H4 (cell line): ENCODE measurements at regions not wholly inside any gene's neighbourhood (a gene's known extent, or its start where the extent isn't known, plus 50 kb on each side); places are given as distances from the start of the nearest gene placed in this dataset.
"Not testable (repeated sequence)": the region's sequence is repeated elsewhere in the genome, so short reads cannot be mapped to it uniquely, and the experiment has no call there.

ENCODE experiments used
- DNase-seq: peaks from one replicate; pipeline ENCODE4 v3.0.0-alpha.2; 2015; ENCODE audit warnings: low spot score

DNA sequence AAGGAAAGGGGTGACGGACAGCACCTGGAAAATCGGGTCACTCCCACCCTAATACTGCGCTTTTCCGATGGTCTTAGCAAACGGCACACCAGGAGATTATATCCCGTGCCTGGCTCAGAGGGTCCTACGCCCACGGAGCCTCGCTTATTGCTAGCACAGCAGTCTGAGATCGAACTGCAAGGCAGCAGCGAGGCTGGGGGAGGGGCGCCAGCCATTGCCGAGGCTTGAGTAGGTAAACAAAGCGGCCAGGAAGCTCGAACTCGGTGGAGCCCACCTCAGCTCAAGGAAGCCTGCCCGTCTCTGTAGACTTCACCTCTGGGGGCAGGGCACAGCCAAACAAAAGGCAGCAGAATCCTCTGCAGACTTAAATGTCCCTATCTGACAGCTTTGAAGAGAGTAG lies 91.5 kb upstream of the MBIP start:
- DNase-seq = not testable (repeated sequence)

DNA sequence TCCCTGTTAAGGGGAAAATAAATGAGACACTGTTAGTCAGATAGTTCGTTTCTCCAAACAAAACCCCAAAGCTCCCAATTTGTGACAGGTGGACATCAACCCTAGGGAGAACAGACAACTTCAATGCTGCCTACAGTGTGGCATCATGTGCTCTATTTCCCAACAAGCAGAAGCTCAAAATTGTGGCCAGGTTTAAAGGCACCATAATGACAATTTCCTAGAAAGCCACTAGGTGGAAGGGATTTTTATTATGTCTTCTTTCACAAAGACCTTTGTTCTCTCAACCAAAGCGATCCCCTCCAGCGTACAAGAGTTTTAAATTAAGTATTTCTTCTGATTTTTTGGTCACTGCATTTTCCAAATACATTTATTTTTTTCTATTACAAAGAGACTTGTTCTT lies 88.0 kb upstream of the MBIP start:
- DNase-seq = no peak

DNA sequence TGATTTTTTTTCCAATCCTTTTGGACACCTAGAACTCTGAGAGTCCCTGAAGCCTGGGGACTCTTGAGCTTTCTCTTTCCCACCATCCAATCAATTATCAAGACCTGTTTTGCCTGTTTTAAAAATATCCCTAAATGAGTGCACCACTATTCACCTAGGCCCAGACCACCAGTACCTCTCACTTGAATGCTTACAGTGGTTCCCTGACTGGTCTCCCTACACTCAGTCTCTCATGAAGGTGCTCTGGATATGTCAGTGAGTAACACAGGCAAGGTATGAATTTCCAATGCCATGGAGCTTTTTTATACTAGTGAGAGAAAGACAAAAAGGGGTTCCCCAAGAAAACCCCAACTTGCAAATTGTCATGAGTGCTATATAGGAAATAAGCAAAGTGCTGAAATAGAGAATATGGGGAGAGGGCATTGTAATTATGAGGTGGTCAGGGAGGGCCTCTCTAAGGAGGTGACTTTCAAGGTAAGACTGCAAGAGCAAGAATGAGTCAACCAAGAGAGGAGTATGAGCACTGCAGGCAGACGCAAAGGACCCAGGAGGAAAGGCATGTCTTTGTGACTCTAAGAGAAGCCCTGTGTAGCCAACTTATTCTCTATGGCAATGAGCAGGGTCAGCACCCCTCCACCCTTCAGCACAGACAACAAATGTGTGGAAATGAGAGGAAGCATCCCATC lies 85.3 kb upstream of the MBIP start:
- no peak for DNase-seq

DNA sequence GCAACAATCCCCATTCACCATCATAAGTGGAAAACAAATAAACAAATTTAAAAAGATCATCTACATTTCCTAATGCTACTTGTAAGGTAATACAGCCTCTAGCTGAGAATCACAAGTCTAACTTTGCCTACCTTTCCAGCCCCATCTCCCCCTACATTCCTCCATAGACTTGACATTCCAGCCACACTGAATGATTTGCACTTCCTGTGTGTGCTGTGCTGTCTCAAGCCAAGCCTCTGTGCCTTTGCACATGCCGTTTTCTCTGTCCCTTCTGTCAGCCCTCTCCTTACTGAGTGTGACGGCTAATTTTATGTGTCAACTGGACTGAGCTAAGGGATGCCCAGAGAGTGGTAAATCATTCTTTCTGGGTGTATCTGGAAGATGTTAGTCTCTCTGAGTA lies 82.4 kb upstream of the MBIP start:
- DNase-seq = no peak

DNA sequence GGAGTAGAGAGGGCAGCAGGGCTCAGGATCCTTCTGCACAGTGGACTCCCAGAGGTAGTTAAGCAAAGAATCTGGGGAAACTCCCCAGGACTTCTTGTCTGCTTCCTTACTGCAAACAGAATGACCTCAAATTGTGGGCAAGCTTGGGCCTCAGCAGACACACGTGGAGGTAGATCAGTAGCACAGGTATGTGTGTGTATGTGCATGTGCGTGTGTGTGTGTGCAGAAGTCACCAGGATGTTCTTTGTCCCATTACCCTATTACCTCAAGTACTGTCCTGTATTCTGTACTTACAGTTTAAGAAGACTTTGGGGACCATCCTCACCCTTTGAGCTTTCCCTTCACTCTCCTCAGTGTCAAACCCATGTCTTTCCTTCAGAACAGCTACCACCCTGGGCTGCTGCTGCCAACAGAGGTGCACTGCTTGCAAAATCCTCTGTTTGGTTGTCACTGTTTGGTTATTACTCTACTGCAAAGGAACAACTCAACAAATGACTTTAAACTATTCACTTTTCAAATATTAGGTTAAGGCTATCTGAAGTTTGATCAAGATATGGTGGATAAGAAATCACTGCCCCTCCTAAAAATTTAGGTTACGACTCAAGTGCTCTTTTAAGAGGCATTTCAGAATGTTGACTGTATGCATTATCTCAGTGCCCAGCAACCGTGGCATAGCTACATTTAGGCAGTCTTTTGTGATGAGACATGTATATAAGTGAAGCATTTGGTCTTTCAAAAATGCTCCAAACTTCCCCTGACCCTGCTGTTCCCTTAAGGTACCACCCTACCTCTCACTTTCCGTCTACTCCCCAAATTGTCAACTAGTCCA lies 78.2 kb upstream of the MBIP start:
- DNase-seq = no peak

DNA sequence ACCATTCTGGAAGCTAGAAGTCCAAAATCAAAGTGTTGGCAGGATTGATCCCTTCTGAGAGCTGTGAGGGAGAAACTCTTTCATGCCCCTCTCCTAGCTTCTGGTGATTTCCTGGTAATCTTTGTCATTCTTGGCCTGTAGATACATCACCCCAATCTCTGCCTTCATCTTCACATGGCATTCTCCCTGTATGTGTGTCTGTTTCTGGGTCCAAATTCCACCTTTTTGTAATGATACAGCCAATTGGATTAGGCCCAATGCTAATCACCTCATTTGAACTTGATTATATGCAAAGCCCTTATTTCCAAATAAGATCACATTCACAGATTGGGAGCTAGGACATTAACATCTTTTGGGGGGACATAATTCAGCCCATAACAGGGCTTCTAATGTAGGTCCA lies 76.9 kb upstream of the MBIP start:
- DNase-seq = no peak

DNA sequence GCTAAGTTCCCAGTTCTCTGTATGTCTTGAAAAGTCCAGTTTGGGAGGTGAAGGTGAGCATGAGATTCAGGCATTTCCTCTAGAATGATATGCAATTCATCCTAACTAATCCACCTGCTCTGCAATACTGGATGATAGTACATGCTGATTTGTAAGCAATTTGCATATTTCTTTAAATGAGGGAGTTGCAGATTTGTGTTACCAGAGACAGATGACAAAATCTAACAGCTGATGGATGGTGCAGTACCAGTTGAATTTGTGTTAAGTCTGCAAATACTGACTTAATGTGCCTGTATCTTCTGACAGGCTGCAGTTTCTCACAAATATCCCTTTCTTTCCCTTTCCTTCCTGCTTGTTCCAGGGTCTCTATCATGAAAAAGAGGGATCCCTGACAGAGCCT lies 76.4 kb upstream of the MBIP start:
- no peak for DNase-seq

DNA sequence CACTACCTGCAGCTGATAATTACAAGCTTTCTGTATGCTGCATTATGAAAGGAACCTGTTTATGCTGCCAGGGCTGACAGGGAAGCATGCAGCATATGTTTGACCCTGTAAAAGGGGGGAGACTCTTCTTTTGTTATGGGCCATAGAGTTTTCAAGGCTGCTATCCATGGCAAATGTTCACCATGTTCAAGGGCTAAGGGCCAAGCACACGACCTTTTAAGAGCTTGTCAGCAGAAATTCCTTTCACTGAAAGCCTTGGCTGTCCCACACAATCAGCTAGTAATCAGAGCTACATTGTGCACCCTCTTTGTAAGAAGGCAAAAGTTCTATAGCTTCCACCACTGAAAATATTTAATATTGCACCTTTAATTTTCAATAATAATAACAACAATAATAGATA lies 74.2 kb upstream of the MBIP start:
- DNase-seq = no peak

DNA sequence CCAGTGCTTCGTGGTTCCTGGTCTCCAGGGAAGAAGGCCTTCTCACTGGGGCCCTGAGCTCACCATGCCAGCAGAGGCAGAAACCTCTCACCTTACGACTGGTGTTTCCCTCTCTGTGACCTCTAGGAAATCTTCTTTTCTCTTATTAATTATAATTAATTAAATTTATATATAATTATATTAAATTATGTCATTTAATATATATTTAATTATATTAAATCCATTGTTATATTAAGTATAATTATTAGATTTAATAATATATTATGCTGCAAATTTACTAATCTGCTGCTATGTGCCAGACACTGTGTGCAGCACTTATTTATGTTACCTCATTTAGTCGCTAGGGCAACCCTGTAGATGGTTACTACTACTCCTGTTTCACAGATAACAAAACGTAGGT lies 70.3 kb upstream of the MBIP start:
- no peak for DNase-seq

DNA sequence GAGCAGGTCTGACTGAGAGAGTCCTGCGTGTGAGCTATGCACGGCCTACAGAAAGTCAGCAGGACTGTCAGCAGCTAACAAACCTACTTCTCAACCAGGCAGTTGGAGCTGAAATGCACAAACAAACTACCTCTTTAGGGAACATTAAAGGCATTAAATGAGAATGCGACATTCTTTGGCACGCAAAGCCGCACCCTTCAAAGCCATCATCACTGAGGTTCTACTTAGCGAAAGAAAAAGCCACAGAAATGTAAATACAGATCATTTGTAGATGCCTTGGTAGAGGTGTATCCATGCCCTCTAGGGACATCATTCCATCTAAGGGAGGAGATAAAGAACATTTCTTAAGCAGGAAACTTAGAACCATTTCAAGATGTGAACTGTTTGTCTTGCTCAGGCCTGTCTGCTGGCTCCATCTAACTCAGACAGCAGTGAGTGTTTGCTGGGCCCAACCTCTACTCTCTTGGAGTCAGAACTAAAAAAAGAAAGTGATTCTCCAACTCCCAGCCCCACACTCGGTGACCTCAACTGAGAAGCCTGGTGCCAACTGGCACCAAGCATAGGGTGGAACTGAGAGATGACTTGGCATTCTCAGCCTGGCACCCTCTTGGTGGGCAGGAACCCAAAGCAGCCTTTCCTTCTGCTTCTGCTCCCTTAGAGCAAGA lies 63.5 kb upstream of the MBIP start:
- DNase-seq = peak; percentile 95

DNA sequence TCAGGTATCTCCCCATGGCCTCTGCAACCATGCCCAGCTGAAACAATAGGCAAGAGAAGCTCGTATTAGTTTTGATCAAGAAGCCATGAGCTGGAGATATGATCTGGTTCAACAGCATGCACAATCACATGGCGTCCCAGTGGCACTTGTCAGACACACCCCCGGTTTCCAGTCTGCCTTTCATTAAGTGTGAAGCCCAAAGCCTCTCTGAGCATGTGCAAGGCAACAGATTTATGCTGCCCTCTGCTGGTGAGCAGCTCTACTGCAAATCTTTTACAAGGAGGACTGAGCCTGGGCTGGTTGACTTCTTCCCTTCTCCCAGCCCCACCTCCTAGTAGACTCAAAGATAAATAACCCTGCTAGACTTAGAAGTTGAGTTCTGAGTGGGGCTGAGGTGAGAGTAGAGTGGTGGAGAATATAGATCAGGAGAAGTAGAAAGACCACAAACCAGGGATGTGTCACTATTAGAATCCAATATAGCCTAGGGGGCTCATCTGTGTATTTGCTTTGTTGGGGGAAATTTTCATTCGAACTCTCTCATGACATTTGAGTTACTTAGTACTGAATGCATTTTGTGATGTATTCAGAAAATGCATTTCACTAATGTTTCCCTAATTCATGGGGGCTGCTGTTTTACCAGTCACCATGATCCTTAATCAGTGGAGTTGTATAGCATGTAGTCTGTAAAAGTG lies 53.7 kb upstream of the MBIP start:
- peak; percentile 85 for DNase-seq
